ENCODE measurements at regions not wholly inside any gene's neighbourhood (a gene's known extent, or its start where the extent isn't known, plus 50 kb on each side); places are given as distances from the start of the nearest gene placed in this dataset.

DNA sequence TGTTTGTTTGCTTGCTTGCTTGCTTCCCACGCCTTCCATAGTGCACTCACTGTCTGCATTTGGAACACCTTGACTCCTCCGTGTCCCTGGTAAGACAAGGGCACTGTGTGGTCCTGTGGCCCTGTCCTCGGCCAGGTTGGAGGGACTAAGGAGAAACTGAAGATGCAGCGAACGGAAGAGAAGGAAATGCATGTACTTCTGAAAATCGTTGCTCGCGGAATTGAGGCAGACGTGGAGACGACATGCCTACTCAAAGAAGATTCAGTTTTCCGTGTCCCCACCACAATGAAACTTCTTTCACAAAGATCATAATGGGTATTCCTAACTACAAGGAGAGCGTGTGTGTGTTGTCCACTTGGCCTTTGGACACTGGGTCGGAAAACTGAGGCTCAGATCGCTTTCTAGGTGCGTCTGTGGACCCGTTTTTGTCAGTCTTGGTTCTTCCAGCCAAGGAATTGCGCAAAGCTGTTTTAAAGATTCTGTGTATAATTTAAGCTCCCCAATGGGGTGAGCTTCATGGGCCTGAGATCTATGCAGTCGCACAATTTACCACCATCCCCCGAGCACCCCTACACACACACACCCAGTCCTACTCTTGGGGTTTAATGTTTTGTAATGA is 120.4 kb upstream of the ZNF184 start (continued):
- TF ChIP-seq SMAD9 (CRISPR knock-in tag; IDR thresholded peaks at IDR 0.05) (no peak), FOXP1 (IDR thresholded peaks at IDR 0.05) (no peak), FOXP1 (CRISPR knock-in tag; IDR thresholded peaks at IDR 0.05) (no peak), ZFP90 (CRISPR knock-in tag; IDR thresholded peaks at IDR 0.05; ENCODE audit: borderline replicate concordance) (0 out of 2 replicates have a peak, but pooled peaks have one; percentile 10), KLF9 (CRISPR knock-in tag; IDR thresholded peaks at IDR 0.05; ENCODE audit: low read depth) (no peak), PHF20 (CRISPR knock-in tag; IDR thresholded peaks at IDR 0.05) (no peak), TBX3 (IDR thresholded peaks at IDR 0.05; ENCODE audit: borderline replicate concordance) (no peak), IKZF1 (IDR thresholded peaks at IDR 0.05) (no peak), PAF1 (CRISPR knock-in tag; IDR thresholded peaks at IDR 0.05) (no peak), ZNF549 (CRISPR knock-in tag; IDR thresholded peaks at IDR 0.05) (no peak), BCL6 (CRISPR knock-in tag; IDR thresholded peaks at IDR 0.05) (no peak), AKAP8 (CRISPR knock-in tag; IDR thresholded peaks at IDR 0.05) (no peak), TP53 (CRISPR knock-in tag; conservative IDR thresholded peaks at IDR 0.05) (no peak), ZNF841 (CRISPR knock-in tag; IDR thresholded peaks at IDR 0.05; ENCODE audit: borderline replicate concordance) (no peak), ZNF230 (CRISPR knock-in tag; IDR thresholded peaks at IDR 0.05) (no peak), ZBTB3 (CRISPR knock-in tag; IDR thresholded peaks at IDR 0.05; ENCODE audit: borderline replicate concordance, low read depth) (0 out of 2 replicates have a peak, but pooled peaks have one; percentile 3), EP300 (IDR thresholded peaks at IDR 0.05; ENCODE audit: low read depth in 2 of 2, low read length in 2 of 2) (no peak), EP300 (CRISPR knock-in tag; IDR thresholded peaks at IDR 0.05; ENCODE audit: borderline replicate concordance) (0 out of 2 replicates have a peak, but pooled peaks have one; percentile 1), CEBPB (IDR thresholded peaks at IDR 0.05; ENCODE audit: borderline replicate concordance, low read depth, low read length) (no peak)
- TF ChIP-seq, protein P1, sequence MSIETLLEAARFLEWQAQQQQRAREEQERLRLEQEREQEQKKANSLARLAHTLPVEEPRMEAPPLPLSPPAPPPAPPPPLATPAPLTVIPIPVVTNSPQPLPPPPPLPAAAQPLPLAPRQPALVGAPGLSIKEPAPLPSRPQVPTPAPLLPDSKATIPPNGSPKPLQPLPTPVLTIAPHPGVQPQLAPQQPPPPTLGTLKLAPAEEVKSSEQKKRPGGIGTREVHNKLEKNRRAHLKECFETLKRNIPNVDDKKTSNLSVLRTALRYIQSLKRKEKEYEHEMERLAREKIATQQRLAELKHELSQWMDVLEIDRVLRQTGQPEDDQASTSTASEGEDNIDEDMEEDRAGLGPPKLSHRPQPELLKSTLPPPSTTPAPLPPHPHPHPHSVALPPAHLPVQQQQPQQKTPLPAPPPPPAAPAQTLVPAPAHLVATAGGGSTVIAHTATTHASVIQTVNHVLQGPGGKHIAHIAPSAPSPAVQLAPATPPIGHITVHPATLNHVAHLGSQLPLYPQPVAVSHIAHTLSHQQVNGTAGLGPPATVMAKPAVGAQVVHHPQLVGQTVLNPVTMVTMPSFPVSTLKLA (IDR thresholded peaks at IDR 0.05) = no peak
- TF ChIP-seq, protein P2, sequence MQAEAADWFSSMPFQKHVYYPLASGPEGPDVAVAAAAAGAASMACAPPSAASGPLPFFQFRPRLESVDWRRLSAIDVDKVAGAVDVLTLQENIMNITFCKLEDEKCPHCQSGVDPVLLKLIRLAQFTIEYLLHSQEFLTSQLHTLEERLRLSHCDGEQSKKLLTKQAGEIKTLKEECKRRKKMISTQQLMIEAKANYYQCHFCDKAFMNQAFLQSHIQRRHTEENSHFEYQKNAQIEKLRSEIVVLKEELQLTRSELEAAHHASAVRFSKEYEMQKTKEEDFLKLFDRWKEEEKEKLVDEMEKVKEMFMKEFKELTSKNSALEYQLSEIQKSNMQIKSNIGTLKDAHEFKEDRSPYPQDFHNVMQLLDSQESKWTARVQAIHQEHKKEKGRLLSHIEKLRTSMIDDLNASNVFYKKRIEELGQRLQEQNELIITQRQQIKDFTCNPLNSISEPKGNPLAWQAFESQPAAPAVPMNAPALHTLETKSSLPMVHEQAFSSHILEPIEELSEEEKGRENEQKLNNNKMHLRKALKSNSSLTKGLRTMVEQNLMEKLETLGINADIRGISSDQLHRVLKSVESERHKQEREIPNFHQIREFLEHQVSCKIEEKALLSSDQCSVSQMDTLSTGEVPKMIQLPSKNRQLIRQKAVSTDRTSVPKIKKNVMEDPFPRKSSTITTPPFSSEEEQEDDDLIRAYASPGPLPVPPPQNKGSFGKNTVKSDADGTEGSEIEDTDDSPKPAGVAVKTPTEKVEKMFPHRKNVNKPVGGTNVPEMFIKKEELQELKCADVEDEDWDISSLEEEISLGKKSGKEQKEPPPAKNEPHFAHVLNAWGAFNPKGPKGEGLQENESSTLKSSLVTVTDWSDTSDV (CRISPR knock-in tag; IDR thresholded peaks at IDR 0.05) = no peak
- TF ChIP-seq, protein P3, sequence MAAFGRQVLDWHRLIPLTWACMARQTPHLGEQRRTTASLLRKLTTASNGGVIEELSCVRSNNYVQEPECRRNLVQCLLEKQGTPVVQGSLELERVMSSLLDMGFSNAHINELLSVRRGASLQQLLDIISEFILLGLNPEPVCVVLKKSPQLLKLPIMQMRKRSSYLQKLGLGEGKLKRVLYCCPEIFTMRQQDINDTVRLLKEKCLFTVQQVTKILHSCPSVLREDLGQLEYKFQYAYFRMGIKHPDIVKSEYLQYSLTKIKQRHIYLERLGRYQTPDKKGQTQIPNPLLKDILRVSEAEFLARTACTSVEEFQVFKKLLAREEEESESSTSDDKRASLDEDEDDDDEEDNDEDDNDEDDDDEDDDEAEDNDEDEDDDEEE (CRISPR knock-in tag; IDR thresholded peaks at IDR 0.05) = 0 out of 2 replicates have a peak, but pooled peaks have one; percentile 64
- TF ChIP-seq, protein P4, sequence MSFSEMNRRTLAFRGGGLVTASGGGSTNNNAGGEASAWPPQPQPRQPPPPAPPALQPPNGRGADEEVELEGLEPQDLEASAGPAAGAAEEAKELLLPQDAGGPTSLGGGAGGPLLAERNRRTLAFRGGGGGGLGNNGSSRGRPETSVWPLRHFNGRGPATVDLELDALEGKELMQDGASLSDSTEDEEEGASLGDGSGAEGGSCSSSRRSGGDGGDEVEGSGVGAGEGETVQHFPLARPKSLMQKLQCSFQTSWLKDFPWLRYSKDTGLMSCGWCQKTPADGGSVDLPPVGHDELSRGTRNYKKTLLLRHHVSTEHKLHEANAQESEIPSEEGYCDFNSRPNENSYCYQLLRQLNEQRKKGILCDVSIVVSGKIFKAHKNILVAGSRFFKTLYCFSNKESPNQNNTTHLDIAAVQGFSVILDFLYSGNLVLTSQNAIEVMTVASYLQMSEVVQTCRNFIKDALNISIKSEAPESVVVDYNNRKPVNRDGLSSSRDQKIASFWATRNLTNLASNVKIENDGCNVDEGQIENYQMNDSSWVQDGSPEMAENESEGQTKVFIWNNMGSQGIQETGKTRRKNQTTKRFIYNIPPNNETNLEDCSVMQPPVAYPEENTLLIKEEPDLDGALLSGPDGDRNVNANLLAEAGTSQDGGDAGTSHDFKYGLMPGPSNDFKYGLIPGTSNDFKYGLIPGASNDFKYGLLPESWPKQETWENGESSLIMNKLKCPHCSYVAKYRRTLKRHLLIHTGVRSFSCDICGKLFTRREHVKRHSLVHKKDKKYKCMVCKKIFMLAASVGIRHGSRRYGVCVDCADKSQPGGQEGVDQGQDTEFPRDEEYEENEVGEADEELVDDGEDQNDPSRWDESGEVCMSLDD (CRISPR knock-in tag; IDR thresholded peaks at IDR 0.05; ENCODE audit: borderline replicate concordance) = peak; percentile 20; the same call in 1 of the 2 replicates

Measured in HepG2 (cell line).